Epithelial cell of proximal tubule (primary cell): ENCODE measurements at regions not wholly inside any gene's neighbourhood (a gene's known extent, or its start where the extent isn't known, plus 50 kb on each side); places are given as distances from the start of the nearest gene placed in this dataset.

Experiments used
- DNase-seq: peaks from one replicate; pipeline ENCODE4 v3.0.0-alpha.2; 2011; ENCODE audit warnings: low read depth
- H3K4me3 ChIP-seq: 2 replicates; pipeline ENCODE4 v1.5.1; 2011; ENCODE audit warnings: low read depth, mild to moderate bottlenecking, low read length
- CTCF ChIP-seq: conservative IDR thresholded peaks from 2 replicates; pipeline ENCODE4 v1.5.1; 2012; ENCODE audit warnings: low read depth, mild to moderate bottlenecking, low read length

- no peak for TF ChIP-seq CTCF
- no peak for DNase-seq
- no peak overlapping the region for H3K4me3 ChIP-seq
These were observed 670.8 kb upstream of the FANCL start for GRCh38 chr2:58911877-58912276.

GRCh38 chr2:58908501-58909154 is 667.5 kb upstream of the FANCL start:
- no peak for DNase-seq
- no peak overlapping the region for H3K4me3 ChIP-seq
- TF ChIP-seq CTCF: no peak

- H3K4me3 ChIP-seq: no peak overlapping the region
- DNase-seq: no peak
- TF ChIP-seq CTCF: no peak
These were observed 666.5 kb upstream of the FANCL start for GRCh38 chr2:58907644-58908043.

GRCh38 chr2:58906081-58906645 is 665.0 kb upstream of the FANCL start:
- no peak for DNase-seq
- TF ChIP-seq CTCF: no peak
- H3K4me3 ChIP-seq: no peak overlapping the region

- no peak overlapping the region for H3K4me3 ChIP-seq
- no peak for TF ChIP-seq CTCF
- DNase-seq: no peak
These were observed 663.0 kb upstream of the FANCL start for GRCh38 chr2:58904095-58904494.

- H3K4me3 ChIP-seq: no peak overlapping the region
- no peak for TF ChIP-seq CTCF
- DNase-seq: no peak
These were observed 662.3 kb upstream of the FANCL start for GRCh38 chr2:58903427-58903826.
